ENCODE measurements at regions not wholly inside any gene's neighbourhood (a gene's known extent, or its start where the extent isn't known, plus 50 kb on each side); places are given as distances from the start of the nearest gene placed in this dataset.

- no peak overlapping the region for H3K9ac ChIP-seq (ENCODE audit: control insufficient read depth, insufficient read depth, low read length)
- ChIA-PET RAD21 (ENCODE audit: unreplicated experiment) (interaction anchor here (0.9 to 3.7 kb wide), 5 partner anchors 31 to 61 kb away, joined by 3 to 36 read pairs (median 4); no protein-coding TSS in a partner anchor), POLR2A (interaction anchor here (1.2 to 1.5 kb wide), 3 partner anchors 28 to 33 kb away, joined by 4 to 6 read pairs (median 4); no protein-coding TSS in a partner anchor), CTCF (interaction anchor here (0.9 to 4.9 kb wide), 6 partner anchors 8 to 47 kb away, joined by 3 to 29 read pairs (median 6); no protein-coding TSS in a partner anchor), SMC1A (ENCODE audit: uncharacterized antibody, unreplicated experiment) (interaction anchor here (0.6 to 4.2 kb wide), 13 partner anchors 11 to 61 kb away, joined by 3 to 58 read pairs (median 5); no protein-coding TSS in a partner anchor)
- no peaks in the 10 kb centered on the region for H3K27me3 ChIP-seq (replicated peaks in 1 of 2; ENCODE audit: control insufficient read depth in 2 of 2, insufficient read depth in 2 of 2, low read length in 1 of 2)
- BruUV-seq (replicated peaks), result no TSS peak
- FAIRE-seq, result peak; percentile 97
- 0% methylated on average over 3 of the region's 3 CpGs for WGBS (ENCODE audit: insufficient coverage, insufficient replicate concordance, low lambda C conversion rate, missing lambda C conversion rate)
- no peak overlapping the region for H2AFZ ChIP-seq (ENCODE audit: control insufficient read depth, low read depth, low read length)
- peaks cover 12% of the 10 kb centered on the region for H3K4me1 ChIP-seq (ENCODE audit: control insufficient read depth, insufficient read depth, low read length)
- intact Hi-C loops (cut with micrococcal nuclease; ENCODE audit: unreplicated experiment), result loop anchor here (1.0 kb wide), 1 partner anchor 31 kb away; no protein-coding TSS in a partner anchor
- H4K20me1 ChIP-seq (ENCODE audit: control insufficient read depth, insufficient read depth), result no peaks in the 10 kb centered on the region
- ATAC-seq, result peak; percentile 93
- H3K4me2 ChIP-seq (ENCODE audit: control insufficient read depth, insufficient read depth), result peak overlapping the region; percentile 68
- peak; percentile 61 for DNase-seq (ENCODE audit: low read depth, low spot score)
- H3K36me3 ChIP-seq (ENCODE audit: control insufficient read depth in 2 of 2, insufficient read depth in 2 of 2, low read length in 1 of 2), result no peaks in the 10 kb centered on the region
- in situ Hi-C loops (cut with MboI), result no loop called here
- no peak overlapping the region for H3K4me3 ChIP-seq
- H3K79me2 ChIP-seq (ENCODE audit: control insufficient read depth, insufficient read depth, low read length), result no peaks in the 10 kb centered on the region
- no peaks in the 10 kb centered on the region for H3K9me3 ChIP-seq (replicated peaks; ENCODE audit: control insufficient read depth, insufficient read depth, low read length)
- no peak overlapping the region for H3K27ac ChIP-seq (ENCODE audit: control insufficient read depth, insufficient read depth)
- no peak for TF ChIP-seq CREM (IDR thresholded peaks at IDR 0.05; ENCODE audit: low read depth)
- peak; percentile 86 for TF ChIP-seq IKZF1 (conservative IDR thresholded peaks at IDR 0.05)
- no peak for TF ChIP-seq ZNF24 (IDR thresholded peaks at IDR 0.05)
- TF ChIP-seq EZH2 (IDR thresholded peaks at IDR 0.05; ENCODE audit: borderline replicate concordance, control insufficient read depth, low read depth, low read length), result no peak
- TF ChIP-seq CHD2 (IDR thresholded peaks at IDR 0.05; ENCODE audit: borderline replicate concordance, low read depth, low read length), result peak; percentile 30; the same call in 1 of the 2 replicates
- 0 out of 2 replicates have a peak, but pooled peaks have one; percentile 36 for TF ChIP-seq MXI1 (IDR thresholded peaks at IDR 0.05; ENCODE audit: low read depth, low read length)
- TF ChIP-seq RAD51 (IDR thresholded peaks at IDR 0.05), result peak; percentile 22; the same call in 1 of the 2 replicates
- TF ChIP-seq MTA2 (IDR thresholded peaks at IDR 0.05; ENCODE audit: low read depth), result peak; percentile 98
- TF ChIP-seq NBN (IDR thresholded peaks at IDR 0.05), result no peak; the same call in 1 of the 2 replicates
- TF ChIP-seq DPF2 (IDR thresholded peaks at IDR 0.05), result peak; percentile 97
- TF ChIP-seq KDM1A (IDR thresholded peaks at IDR 0.05; ENCODE audit: borderline replicate concordance), result no peak
- TF ChIP-seq ELK1 (IDR thresholded peaks at IDR 0.05; ENCODE audit: low read depth, low read length), result no peak
- TF ChIP-seq BACH1 (IDR thresholded peaks at IDR 0.05; ENCODE audit: borderline replicate concordance), result peak; percentile 83; the same call in 1 of the 2 replicates
- TF ChIP-seq BMI1 (IDR thresholded peaks at IDR 0.05; ENCODE audit: borderline replicate concordance), result peak; percentile 73; the same call in 1 of the 2 replicates
- no peak for TF ChIP-seq NFYA (IDR thresholded peaks at IDR 0.05; ENCODE audit: borderline replicate concordance, low read depth, low read length)
- peak; percentile 88 for TF ChIP-seq RELB (IDR thresholded peaks at IDR 0.05; ENCODE audit: low read depth)
- TF ChIP-seq POU2F2 (IDR thresholded peaks at IDR 0.05; ENCODE audit: borderline replicate concordance, low read depth, low read length), result no peak
- peak; percentile 65 to 89 for TF ChIP-seq EP300 (IDR thresholded peaks at IDR 0.05; ENCODE audit: borderline replicate concordance in 1 of 2, control insufficient read depth in 1 of 2, low read depth in 2 of 2, low read length in 2 of 2)
- TF ChIP-seq SP1 (IDR thresholded peaks at IDR 0.05; ENCODE audit: low read depth, low read length), result no peak
- 0 out of 4 replicates have a peak, but pooled peaks of 1 of the 2 experiments have one; percentile 18 for TF ChIP-seq BHLHE40 (IDR thresholded peaks at IDR 0.05; ENCODE audit: borderline replicate concordance in 1 of 2, low read depth in 2 of 2, low read length in 1 of 2)
- no peak for TF ChIP-seq STAT1 (conservative IDR thresholded peaks at IDR 0.05)
- TF ChIP-seq ATF7 (IDR thresholded peaks at IDR 0.05; ENCODE audit: low read depth), result peak; percentile 68
- peak; percentile 91 to 93 for TF ChIP-seq IKZF2 (IDR thresholded peaks at IDR 0.05)
- TF ChIP-seq BCL11A (IDR thresholded peaks at IDR 0.05; ENCODE audit: low read depth, low read length), result peak; percentile 80
Measured at GRCh38 chr4:111991163-111991562, 154.1 kb upstream of the FAM241A start.
